Posterior vena cava (tissue), 2 donors: ENCODE measurements at regions not wholly inside any gene's neighbourhood (a gene's known extent, or its start where the extent isn't known, plus 50 kb on each side); places are given as distances from the start of the nearest gene placed in this dataset.

Experiments used
- DNase-seq: peaks from one replicate; pipeline ENCODE4 v3.0.0-alpha.2; 2020; ENCODE audit warnings: low spot score
- intact Hi-C, 2 donors: fragments of 100-400 bp; cut with DNase I; formaldehyde crosslinking; loops; one replicate each; pipeline versions ENCODE4 v1.14.1 to v1.14.2; 2022 to 2023
- donor health status: DM: yes; HTN: yes; CAD: no.
- donor health status: DM: yes; HTN: yes; CAD: no.

DNA sequence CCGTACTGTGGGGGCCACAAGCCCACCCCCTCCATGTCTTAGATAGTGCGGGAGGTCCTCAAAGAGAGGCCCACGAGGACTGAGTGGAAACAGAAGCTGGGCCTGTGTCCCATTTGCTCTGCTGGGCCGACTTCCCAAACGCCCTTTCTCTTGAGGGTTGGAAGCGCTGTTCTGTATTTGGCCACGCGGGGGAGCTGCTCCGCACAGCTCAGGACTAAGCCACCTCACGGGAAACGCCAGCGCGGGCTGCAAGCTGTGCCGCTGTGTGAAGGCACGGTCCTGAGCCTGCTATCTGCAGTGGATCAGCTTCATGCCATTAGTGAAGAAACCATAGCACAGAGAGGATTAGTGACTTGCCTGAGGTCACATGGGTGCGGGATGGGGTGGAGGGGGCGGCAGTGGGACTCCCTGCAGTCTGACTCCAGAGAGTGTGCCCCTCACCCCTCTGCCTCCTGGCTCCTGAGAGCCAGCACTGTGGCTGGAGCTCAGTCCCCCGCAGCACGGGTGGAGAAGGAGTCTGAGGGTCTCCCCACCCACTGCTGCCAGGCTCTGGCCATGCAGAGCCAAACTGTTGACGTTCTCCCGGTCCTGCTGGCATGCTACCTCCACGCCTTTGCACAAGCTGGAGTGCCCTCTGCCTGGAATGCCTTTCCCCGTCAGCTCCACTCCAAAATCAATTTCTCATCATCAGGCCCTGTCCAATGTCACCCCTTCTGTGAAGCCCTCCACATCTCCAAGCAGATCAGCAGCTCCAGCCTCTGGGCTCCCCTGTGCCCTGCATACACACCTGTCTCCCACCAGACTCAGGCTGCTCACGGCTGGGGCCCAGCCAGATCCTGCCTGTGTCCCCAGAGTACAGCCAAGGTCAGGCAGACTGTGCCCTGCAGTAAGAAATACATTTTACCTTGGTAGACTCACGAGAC lies 51.5 kb upstream of the LRRC32 start:
- intact Hi-C loops = loop anchor here in 1 of 2 donors (10.0 kb wide), 1 partner anchor 473 kb away; no protein-coding TSS in a partner anchor
- DNase-seq = peak; percentile 97

DNA sequence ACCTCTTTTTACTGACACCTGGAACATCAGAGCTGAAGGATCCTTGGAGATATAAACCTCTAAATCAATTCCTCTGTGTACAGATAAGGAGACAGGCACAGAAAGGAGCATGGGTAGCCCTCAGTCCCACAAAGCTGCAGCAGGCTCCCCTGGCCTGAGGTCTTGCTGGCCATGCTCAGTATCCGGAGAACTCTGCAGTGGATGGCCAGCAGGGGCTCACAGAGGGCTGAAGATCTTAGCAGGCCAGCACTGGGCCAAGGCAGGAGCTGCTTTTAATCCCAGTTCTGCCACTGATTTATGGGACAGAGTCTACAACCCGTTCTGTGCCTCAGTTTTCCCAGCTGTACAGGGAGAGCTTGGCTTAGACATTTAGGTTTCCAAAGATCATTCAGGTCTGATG lies 52.6 kb upstream of the LRRC32 start:
- intact Hi-C loops = loop anchor here in 1 of 2 donors (10.0 kb wide), 1 partner anchor 472 kb away; no protein-coding TSS in a partner anchor
- DNase-seq = peak; percentile 61

- DNase-seq = no peak
- intact Hi-C loops = loop anchor here in 1 of 2 donors (10.0 kb wide), 1 partner anchor 471 kb away; no protein-coding TSS in a partner anchor
Measured at GRCh38 chr11:76723548-76723947, 53.0 kb upstream of the LRRC32 start.

DNA sequence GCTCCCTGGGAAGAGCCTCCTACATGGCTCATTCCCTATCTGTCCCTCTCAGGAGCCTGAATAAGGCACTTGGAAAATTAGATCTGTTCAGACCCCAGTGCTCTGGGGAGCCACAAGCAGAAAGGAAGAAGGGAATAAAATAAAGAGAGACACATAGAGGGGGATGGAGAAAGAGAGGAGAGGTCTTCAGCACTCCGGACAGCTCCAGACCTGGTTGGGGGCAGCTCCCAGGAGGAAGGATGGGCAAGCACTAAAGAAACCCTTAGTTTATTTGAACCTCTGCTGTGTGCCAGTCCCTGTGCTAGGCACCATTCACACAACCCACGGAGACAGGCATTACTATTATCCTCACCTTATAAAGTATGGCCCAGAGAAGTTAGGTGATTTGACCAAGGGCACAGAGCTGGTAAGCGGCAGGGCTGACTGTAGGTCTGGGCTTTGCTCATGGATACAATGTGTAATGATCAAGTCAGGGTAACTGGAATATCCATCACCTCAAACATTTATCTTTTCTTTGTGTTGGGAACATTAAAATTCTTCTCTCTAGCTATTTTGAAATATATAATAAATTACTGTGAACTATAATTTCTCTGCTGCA lies 53.7 kb upstream of the LRRC32 start:
- peak; percentile 19 for DNase-seq
- intact Hi-C loops = loop anchor here in 1 of 2 donors (10.0 kb wide), 1 partner anchor 471 kb away; no protein-coding TSS in a partner anchor

DNA sequence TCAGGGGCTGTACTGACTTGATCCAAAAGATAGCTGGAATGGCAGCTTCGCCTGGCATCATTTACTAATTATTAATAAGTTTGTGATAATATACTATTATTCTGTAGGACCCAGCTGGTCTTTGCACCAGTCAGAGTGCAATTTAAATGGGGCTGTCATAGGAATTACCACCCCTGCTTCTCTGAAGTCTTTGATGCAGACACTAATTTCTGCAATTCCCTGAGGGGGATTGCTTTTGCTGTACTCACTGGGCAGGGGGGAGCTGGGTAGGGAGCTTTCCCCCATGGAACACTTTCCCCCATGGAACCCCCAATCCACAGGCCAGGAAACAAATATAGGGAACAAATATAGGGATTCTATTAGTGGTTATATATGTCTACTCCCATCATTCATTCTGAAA lies 54.9 kb upstream of the TSKU start:
- intact Hi-C loops = loop anchor here in 1 of 2 donors (10.0 kb wide), 1 partner anchor 467 kb away; no protein-coding TSS in a partner anchor

GRCh38 chr11:76728778-76729177 lies 54.4 kb upstream of the TSKU start:
- no peak for DNase-seq
- intact Hi-C loops = loop anchor here in 1 of 2 donors (10.0 kb wide), 1 partner anchor 466 kb away; no protein-coding TSS in a partner anchor

More for the DNA sequence above, 54.9 kb upstream of the TSKU start:
- DNase-seq = no peak

DNA sequence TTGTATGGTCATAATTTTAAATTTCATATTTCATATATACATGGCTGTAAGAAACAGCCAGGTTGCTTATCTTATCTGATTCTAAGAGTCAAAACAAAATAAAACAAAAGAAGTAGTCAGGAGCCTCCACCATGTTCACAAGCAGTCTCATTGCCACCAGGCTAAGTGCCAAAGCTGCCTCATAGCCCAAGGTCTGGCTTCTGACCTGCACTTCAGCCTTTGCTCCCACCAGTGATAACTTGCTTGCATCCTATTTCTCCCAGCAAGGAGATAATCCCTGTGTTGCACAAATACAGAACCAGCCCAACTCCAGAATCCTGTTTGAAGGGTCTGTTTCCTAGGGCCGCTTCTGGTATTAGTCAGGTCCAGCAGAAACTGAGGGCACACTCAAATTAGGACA lies 53.9 kb upstream of the TSKU start:
- no peak for DNase-seq
- intact Hi-C loops = loop anchor here in 1 of 2 donors (10.0 kb wide), 1 partner anchor 466 kb away; no protein-coding TSS in a partner anchor

- intact Hi-C loops = loop anchor here (5.0 to 10.0 kb wide), 3 partner anchors 56 to 184 kb away; no protein-coding TSS in a partner anchor
- no peak for DNase-seq
Measured at GRCh38 chr11:76730887-76731565, 52.1 kb upstream of the TSKU start.

DNA sequence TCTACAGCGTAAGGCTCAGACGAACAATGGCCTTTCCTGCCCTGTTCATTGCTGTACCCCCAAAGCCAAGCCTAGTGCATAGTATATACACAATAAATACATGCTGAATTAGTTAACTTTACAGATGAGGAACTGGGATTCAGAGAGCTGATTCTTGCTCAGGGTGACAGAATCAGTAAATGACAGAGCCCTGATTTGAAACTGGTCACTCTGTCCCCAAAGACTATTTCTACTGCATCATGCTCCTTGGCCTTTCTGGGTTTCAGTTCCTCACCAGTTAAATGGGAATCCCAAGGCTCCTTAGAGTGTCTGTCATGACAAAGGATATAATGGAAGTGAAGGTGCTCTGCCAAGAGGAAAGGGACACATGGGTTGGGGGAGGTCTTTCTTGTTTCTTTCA lies 50.5 kb upstream of the TSKU start:
- intact Hi-C loops = loop anchor here (5.0 to 10.0 kb wide), 3 partner anchors 55 to 182 kb away; no protein-coding TSS in a partner anchor
- DNase-seq = no peak
